Cardiac septum (tissue), 1 donor: ENCODE measurements at regions not wholly inside any gene's neighbourhood (a gene's known extent, or its start where the extent isn't known, plus 50 kb on each side); places are given as distances from the start of the nearest gene placed in this dataset.
"Not testable (repeated sequence)": the region's sequence is repeated elsewhere in the genome, so short reads cannot be mapped to it uniquely, and the experiment has no call there.

Experiments
- DNase-seq: peaks from one replicate; pipeline ENCODE4 v3.0.0-alpha.2; 2020; ENCODE audit warnings: low spot score
- intact Hi-C: fragments of 100-400 bp; cut with DNase I; formaldehyde crosslinking; loops from one replicate; pipeline ENCODE4 v1.14.0; 2022
- donor health status: DM: no; HTN: no; CAD: no.

- no peak for DNase-seq
- intact Hi-C loops, result no loop called here
These were observed 100.3 kb downstream of the F11 start for GRCh38 chr4:186366326-186366725.

- not testable (repeated sequence) for DNase-seq
These were observed 97.0 kb downstream of the F11 start for GRCh38 chr4:186363038-186363437.

GRCh38 chr4:186360551-186360950 is 94.6 kb downstream of the F11 start:
- intact Hi-C loops, result no loop called here
- no peak for DNase-seq

More at GRCh38 chr4:186363038-186363437, 97.0 kb downstream of the F11 start:
- intact Hi-C loops, result not testable (repeated sequence)

- intact Hi-C loops, result no loop called here
These were observed 85.7 kb downstream of the F11 start for GRCh38 chr4:186351668-186352194.

GRCh38 chr4:186348433-186348832 is 82.4 kb downstream of the F11 start:
- DNase-seq, result no peak
- intact Hi-C loops, result no loop called here

More at GRCh38 chr4:186351668-186352194, 85.7 kb downstream of the F11 start:
- DNase-seq, result no peak

GRCh38 chr4:186347743-186348142 is 81.8 kb downstream of the F11 start:
- intact Hi-C loops, result no loop called here
- no peak for DNase-seq

- intact Hi-C loops, result no loop called here
- no peak for DNase-seq
These were observed 79.2 kb downstream of the F11 start for GRCh38 chr4:186345184-186345583.

GRCh38 chr4:186342582-186342981 is 76.6 kb downstream of the F11 start:
- intact Hi-C loops, result no loop called here
- no peak for DNase-seq

- intact Hi-C loops, result no loop called here
- DNase-seq, result no peak
These were observed 75.7 kb downstream of the F11 start for GRCh38 chr4:186341655-186342054.
